Peyer's patch (tissue), 4 donors: ENCODE measurements at regions not wholly inside any gene's neighbourhood (a gene's known extent, or its start where the extent isn't known, plus 50 kb on each side); places are given as distances from the start of the nearest gene placed in this dataset.
"Not testable (repeated sequence)": the region's sequence is repeated elsewhere in the genome, so short reads cannot be mapped to it uniquely, and the experiment has no call there.

Experiments used
- DNase-seq, 3 donors: peaks; one replicate each; pipeline ENCODE4 v3.0.0-alpha.2; 2017 to 2019
- H3K27ac ChIP-seq, 4 donors: fragments of 200-600 bp; sonication (generic); one replicate each; pipeline ENCODE4 v1.5.1; 2016 to 2019
- H3K27me3 ChIP-seq, 2 donors: fragments of 200-600 bp; sonication (generic); one replicate each; pipeline ENCODE4 v1.5.1; 2019
- H3K36me3 ChIP-seq, 3 donors: fragments of 200-600 bp; sonication (generic); one replicate each; pipeline ENCODE4 v1.5.1; 2016 to 2019
- H3K4me1 ChIP-seq, 4 donors: fragments of 200-600 bp; sonication (generic); one replicate each; pipeline ENCODE4 v1.5.1; 2016 to 2019
- H3K4me3 ChIP-seq, 4 donors: fragments of 200-600 bp; sonication (generic); 1 replicate in 3 of 4; 2 replicates in 1 of 4; pipeline ENCODE4 v1.5.1; 2016 to 2019; ENCODE audit warnings: mild to moderate bottlenecking in 1 of 4
- H3K9me3 ChIP-seq, 4 donors: fragments of 200-600 bp; sonication (generic); one replicate each; pipeline ENCODE4 v1.5.1; 2016 to 2019; ENCODE audit warnings: mild to moderate bottlenecking in 1 of 4
- POLR2A ChIP-seq, 2 donors: fragments of 450-650 bp; IDR thresholded peaks; one replicate each; pipeline ENCODE4 v1.5.1; 2017; ENCODE audit warnings: antibody characterized with exemption in 2 of 2, mild to moderate bottlenecking in 2 of 2, moderate library complexity in 2 of 2
- TF ChIP-seq, protein P1 (sequence below), 6 experiments: fragments of 450-650 bp in 4 of 6; fragments of 200-600 bp in 2 of 6; sonication (generic) in 1 of 6; IDR thresholded peaks; one replicate each; pipeline ENCODE4 v1.5.1; 2017 to 2019; ENCODE audit warnings: antibody characterized with exemption in 6 of 6, mild to moderate bottlenecking in 3 of 6, moderate library complexity in 1 of 6

GRCh38 chr1:157262891-157263290, 124.7 kb upstream of the ETV3 start:
- Histone ChIP-seq H3K27ac (no peak overlapping the region), H3K36me3 (no peaks in the 10 kb centered on the region), H3K27me3 (no peaks in the 10 kb centered on the region), H3K9me3 (no peaks in the 10 kb centered on the region), H3K4me3 (no peak overlapping the region), H3K4me1 (no peaks in the 10 kb centered on the region)
- TF ChIP-seq, protein P1, sequence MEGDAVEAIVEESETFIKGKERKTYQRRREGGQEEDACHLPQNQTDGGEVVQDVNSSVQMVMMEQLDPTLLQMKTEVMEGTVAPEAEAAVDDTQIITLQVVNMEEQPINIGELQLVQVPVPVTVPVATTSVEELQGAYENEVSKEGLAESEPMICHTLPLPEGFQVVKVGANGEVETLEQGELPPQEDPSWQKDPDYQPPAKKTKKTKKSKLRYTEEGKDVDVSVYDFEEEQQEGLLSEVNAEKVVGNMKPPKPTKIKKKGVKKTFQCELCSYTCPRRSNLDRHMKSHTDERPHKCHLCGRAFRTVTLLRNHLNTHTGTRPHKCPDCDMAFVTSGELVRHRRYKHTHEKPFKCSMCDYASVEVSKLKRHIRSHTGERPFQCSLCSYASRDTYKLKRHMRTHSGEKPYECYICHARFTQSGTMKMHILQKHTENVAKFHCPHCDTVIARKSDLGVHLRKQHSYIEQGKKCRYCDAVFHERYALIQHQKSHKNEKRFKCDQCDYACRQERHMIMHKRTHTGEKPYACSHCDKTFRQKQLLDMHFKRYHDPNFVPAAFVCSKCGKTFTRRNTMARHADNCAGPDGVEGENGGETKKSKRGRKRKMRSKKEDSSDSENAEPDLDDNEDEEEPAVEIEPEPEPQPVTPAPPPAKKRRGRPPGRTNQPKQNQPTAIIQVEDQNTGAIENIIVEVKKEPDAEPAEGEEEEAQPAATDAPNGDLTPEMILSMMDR (IDR thresholded peaks at IDR 0.05) = no peak
- TF ChIP-seq POLR2A (IDR thresholded peaks at IDR 0.05) = no peak
- no peak for DNase-seq

DNA sequence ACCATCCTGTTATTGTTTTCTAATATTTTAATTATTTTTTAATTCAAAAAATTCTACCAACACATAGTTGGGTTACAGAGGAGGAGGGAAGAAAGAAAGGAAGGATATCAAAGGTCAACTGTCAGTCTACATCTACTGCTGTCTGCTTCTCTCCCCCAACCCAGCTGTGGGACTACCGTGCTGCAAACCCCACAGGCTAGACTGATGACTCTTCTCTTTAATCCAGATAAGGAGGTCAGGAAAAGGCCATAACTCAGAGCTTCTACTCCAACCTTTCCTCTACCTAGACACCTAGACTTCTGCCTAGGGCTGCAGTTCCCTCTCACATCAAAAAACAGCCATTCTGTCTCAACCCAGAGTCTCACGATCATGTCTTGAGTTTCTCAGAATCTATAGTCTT, 124.2 kb upstream of the ETV3 start:
- Histone ChIP-seq H3K4me3 (no peak overlapping the region), H3K36me3 (no peaks in the 10 kb centered on the region), H3K27ac (no peak overlapping the region), H3K27me3 (no peaks in the 10 kb centered on the region), H3K4me1 (no peaks in the 10 kb centered on the region), H3K9me3 (no peaks in the 10 kb centered on the region)
- TF ChIP-seq POLR2A (IDR thresholded peaks at IDR 0.05) = no peak
- TF ChIP-seq, protein P1 (IDR thresholded peaks at IDR 0.05) = no peak
- no peak for DNase-seq

DNA sequence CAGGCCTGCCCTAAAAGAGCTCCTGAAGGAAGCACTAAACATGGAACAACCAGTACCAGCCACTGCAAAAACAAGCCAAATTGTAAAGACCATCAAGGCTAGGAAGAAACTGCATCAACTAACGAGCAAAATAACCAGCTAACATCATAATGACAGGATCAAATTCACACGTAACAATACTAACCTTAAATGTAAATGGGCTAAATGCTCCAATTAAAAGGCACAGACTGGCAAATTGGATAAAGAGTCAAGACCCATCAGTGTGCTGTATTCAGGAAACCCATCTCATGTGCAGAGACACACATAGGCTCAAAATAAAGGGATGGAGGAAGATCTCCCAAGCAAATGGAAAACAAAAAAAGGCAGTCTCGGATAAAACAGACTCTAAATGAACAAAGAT, 117.7 kb upstream of the ETV3 start:
- H3K27me3 ChIP-seq, H3K27ac ChIP-seq, H3K36me3 ChIP-seq, H3K9me3 ChIP-seq, DNase-seq, H3K4me1 ChIP-seq, H3K4me3 ChIP-seq: not testable (repeated sequence)

DNA sequence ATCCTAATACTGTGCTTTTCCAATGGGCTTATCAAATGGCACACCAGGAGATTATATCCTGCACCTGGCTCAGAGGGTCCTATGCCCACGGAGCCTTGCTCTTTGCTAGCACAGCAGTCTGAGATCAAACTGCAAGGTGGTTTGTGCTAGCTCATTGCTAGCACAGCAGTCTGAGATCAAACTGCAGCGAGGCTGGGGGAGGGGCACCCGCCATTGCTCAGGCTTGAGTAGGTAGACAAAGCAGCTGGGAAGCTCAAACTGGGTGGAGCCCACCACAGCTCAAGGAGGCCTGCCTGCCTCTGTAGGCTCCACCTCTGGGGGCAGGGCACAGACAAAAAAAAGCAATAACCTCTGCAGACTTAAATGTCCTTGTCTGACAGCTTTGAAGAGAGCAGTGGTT, 116.0 kb upstream of the ETV3 start:
- not testable (repeated sequence) for DNase-seq, H3K9me3 ChIP-seq, H3K27ac ChIP-seq, H3K27me3 ChIP-seq, H3K4me1 ChIP-seq, H3K36me3 ChIP-seq, H3K4me3 ChIP-seq

DNA sequence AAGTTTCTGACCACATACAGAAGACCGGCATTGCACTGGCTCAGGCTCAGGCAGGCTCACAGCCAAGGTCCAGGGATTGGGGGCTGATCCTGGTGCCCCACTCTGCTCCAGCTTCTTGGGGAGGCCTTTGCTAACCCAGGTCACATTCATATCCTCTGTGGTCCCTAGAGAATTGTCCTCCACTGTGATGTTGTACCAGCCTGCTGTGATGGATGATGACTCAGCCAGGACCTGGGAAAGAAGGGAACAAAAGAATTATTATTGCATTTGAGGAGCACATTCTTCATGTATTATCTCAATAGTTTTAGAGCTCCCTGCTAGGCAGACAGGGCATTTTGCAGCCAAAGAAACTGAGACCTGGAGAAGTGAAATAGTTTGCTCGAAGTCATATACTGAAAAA, 114.3 kb upstream of the ETV3 start:
- Histone ChIP-seq H3K4me3 (no peak overlapping the region), H3K9me3 (peaks cover 0 to 4% (median 0%) of the 10 kb centered on the region in 4 donors), H3K4me1 (no peaks in the 10 kb centered on the region), H3K27ac (no peak overlapping the region), H3K36me3 (no peaks in the 10 kb centered on the region), H3K27me3 (no peaks in the 10 kb centered on the region)
- no peak for DNase-seq
- no peak for TF ChIP-seq POLR2A (IDR thresholded peaks at IDR 0.05)
- TF ChIP-seq, protein P1 (IDR thresholded peaks at IDR 0.05) = no peak

- Histone ChIP-seq H3K36me3 (no peaks in the 10 kb centered on the region), H3K4me3 (no peak overlapping the region), H3K27ac (no peak overlapping the region), H3K4me1 (no peaks in the 10 kb centered on the region), H3K9me3 (peaks cover 0 to 4% (median 0%) of the 10 kb centered on the region in 4 donors), H3K27me3 (no peaks in the 10 kb centered on the region)
- no peak for DNase-seq
- TF ChIP-seq, protein P1 (IDR thresholded peaks at IDR 0.05) = no peak
- no peak for TF ChIP-seq POLR2A (IDR thresholded peaks at IDR 0.05)
These were observed 111.5 kb upstream of the ETV3 start for GRCh38 chr1:157249739-157250138.

GRCh38 chr1:157249326-157249725, 111.1 kb upstream of the ETV3 start:
- Histone ChIP-seq H3K4me3 (no peak overlapping the region), H3K4me1 (no peaks in the 10 kb centered on the region), H3K9me3 (peaks cover 0 to 4% (median 0%) of the 10 kb centered on the region in 4 donors), H3K27me3 (no peaks in the 10 kb centered on the region), H3K36me3 (no peaks in the 10 kb centered on the region), H3K27ac (no peak overlapping the region)
- TF ChIP-seq, protein P1 (IDR thresholded peaks at IDR 0.05) = no peak
- TF ChIP-seq POLR2A (IDR thresholded peaks at IDR 0.05) = no peak
- DNase-seq = no peak

DNA sequence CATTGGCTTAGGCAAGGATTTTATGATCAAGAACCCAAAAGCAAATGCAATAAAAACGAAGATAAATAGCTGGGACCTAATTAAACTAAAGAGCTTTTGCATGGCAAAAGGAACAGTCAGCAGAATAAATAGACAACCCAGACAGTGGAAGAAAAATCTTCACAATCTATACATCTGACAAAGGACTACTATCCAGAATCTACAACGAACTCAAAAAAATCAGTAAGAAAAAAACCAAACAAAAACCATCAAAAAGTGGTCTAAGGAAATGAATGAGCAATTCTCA, 109.5 kb upstream of the ETV3 start:
- not testable (repeated sequence) for H3K4me1 ChIP-seq, H3K4me3 ChIP-seq, H3K27me3 ChIP-seq, H3K9me3 ChIP-seq, H3K27ac ChIP-seq, DNase-seq, H3K36me3 ChIP-seq
